ENCODE measurements at regions not wholly inside any gene's neighbourhood (a gene's known extent, or its start where the extent isn't known, plus 50 kb on each side); places are given as distances from the start of the nearest gene placed in this dataset.

DNA sequence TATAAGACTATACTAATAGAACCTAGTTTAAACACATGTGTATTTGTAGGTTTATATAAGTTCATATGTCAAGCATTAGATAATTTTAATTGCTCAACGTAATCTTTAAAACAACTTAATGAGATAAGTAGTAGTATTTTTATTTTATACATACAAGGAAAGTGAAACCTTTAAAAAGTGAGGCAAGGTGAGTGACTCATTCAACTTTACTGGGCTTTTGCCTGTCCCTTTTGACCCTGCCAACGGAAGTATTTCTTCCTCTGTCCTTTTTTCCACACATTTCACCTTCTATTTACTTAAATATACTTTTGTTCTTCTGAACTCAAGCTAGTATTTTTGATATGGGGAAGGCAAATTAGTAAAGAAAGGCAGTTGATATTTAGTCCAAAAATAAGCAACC lies 78.5 kb downstream of the KBTBD8 start:
- Histone ChIP-seq H3K4me2 (ENCODE audit: low read depth, low read length) (no peak overlapping the region), H2BK5ac (ENCODE audit: low read depth, low read length, poor library complexity, severe bottlenecking) (no peak overlapping the region), H2AK5ac (ENCODE audit: low read depth, low read length) (no peak overlapping the region), H3K23ac (ENCODE audit: low read depth, low read length) (no peak overlapping the region), H3K9me3 (ENCODE audit: control insufficient read depth, insufficient read depth, low read length) (no peaks in the 10 kb centered on the region), H2AFZ (replicated peaks; ENCODE audit: low read length, poor library complexity) (no peak overlapping the region), H3K27ac (ENCODE audit: insufficient read depth, low read length) (no peak overlapping the region), H3K4me1 (ENCODE audit: control insufficient read depth, insufficient read depth, low read length) (no peaks in the 10 kb centered on the region), H3K9ac (ENCODE audit: low read depth, low read length) (no peak overlapping the region), H2BK20ac (ENCODE audit: low read depth, low read length) (no peak overlapping the region), H3K4me3 (ENCODE audit: insufficient read depth, low read depth, low read length) (no peak overlapping the region), H3K9me1 (ENCODE audit: insufficient read depth, low read length) (no peaks in the 10 kb centered on the region), H3K4ac (ENCODE audit: low read depth, low read length) (no peak overlapping the region), H3K56ac (ENCODE audit: extremely low read depth, insufficient read depth, low read length) (no peak overlapping the region), H2BK15ac (ENCODE audit: low read depth, low read length) (no peak overlapping the region), H4K5ac (ENCODE audit: low read depth, low read length) (no peak overlapping the region), H2BK120ac (ENCODE audit: low read depth, low read length) (no peak overlapping the region), H4K91ac (ENCODE audit: insufficient read depth, low read depth, low read length) (no peak overlapping the region), H2AK9ac (replicated peaks; ENCODE audit: low read depth, low read length, poor library complexity) (no peak overlapping the region), H3K36me3 (ENCODE audit: control insufficient read depth, insufficient read depth, low read length) (no peaks in the 10 kb centered on the region), H3K14ac (replicated peaks; ENCODE audit: low read depth, low read length) (no peak overlapping the region), H3K27me3 (ENCODE audit: control insufficient read depth, insufficient read depth, low read length) (no peaks in the 10 kb centered on the region), H3K18ac (ENCODE audit: low read depth, low read length) (no peak overlapping the region), H4K20me1 (ENCODE audit: insufficient read depth, low read length) (no peaks in the 10 kb centered on the region), H3K79me1 (ENCODE audit: low read depth in 1 of 2, low read length in 2 of 2) (no peaks in the 10 kb centered on the region), H4K8ac (ENCODE audit: low read depth in 2 of 2, low read length in 2 of 2) (no peak overlapping the region)
- in situ Hi-C loops (cut with MboI; ENCODE audit: low sequenced_read_pairs) (no loop called here), intact Hi-C loops (cut with micrococcal nuclease) (no loop called here), dilution Hi-C loops (cut with HindIII; ENCODE audit: low sequenced_read_pairs, unreplicated experiment) (no loop called here)
- DNase-seq (no peak), ATAC-seq (ENCODE audit: low read depth) (no peak)
- no peak for TF ChIP-seq POLR2A (IDR thresholded peaks at IDR 0.05; ENCODE audit: low read depth, low read length)
- TF ChIP-seq, protein P1, sequence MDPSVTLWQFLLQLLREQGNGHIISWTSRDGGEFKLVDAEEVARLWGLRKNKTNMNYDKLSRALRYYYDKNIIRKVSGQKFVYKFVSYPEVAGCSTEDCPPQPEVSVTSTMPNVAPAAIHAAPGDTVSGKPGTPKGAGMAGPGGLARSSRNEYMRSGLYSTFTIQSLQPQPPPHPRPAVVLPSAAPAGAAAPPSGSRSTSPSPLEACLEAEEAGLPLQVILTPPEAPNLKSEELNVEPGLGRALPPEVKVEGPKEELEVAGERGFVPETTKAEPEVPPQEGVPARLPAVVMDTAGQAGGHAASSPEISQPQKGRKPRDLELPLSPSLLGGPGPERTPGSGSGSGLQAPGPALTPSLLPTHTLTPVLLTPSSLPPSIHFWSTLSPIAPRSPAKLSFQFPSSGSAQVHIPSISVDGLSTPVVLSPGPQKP (IDR thresholded peaks at IDR 0.05; ENCODE audit: borderline replicate concordance, low read depth, low read length) = no peak
- TF ChIP-seq MAZ (IDR thresholded peaks at IDR 0.05; ENCODE audit: borderline replicate concordance, low read depth, low read length) = no peak
- BruUV-seq (replicated peaks) = no TSS peak
- CTCF ChIA-PET = no interaction called here
- WGBS, 2 experiments (ENCODE audit: extremely low coverage in 2 of 2, insufficient read length in 1 of 2) = no CpG with 5 or more reads among the region's 2 CpGs
- POLR2A ChIA-PET (ENCODE audit: unreplicated experiment) = no interaction called here
